Endothelial cell of umbilical vein (primary cell): ENCODE measurements at regions not wholly inside any gene's neighbourhood (a gene's known extent, or its start where the extent isn't known, plus 50 kb on each side); places are given as distances from the start of the nearest gene placed in this dataset.

Experiments
- BruUV-seq: library from RNA; stranded (reverse); fragments of 400-500 nt; replicated peaks from 2 replicates; lab custom pipeline; 2021; lab: Mats Ljungman, UMichigan
- CTCF ChIA-PET: fragments of 300-600, 350-600 bp; sonication (Branson Sonifier 250); formaldehyde crosslinking; loops from one replicate; lab custom pipeline; 2021; ENCODE audit warnings: antibody characterized with exemption, inconsistent platforms; lab: Charles Lee
- POLR2A ChIA-PET: fragments of 300-600, 350-600 bp; sonication (Branson Sonifier 250); formaldehyde crosslinking; loops from one replicate; lab custom pipeline; 2021; ENCODE audit warnings: antibody characterized with exemption, inconsistent platforms; lab: Charles Lee
- DNase-seq: peaks from one replicate; pipeline ENCODE4 v3.0.0-alpha.2; 2011; ENCODE audit warnings: low read depth, low spot score
- FAIRE-seq: peaks from 2 replicates; lab custom pipeline; 2011; peaks lifted over from hg19 to GRCh38; lab: Jason Lieb, UNC
- H2AFZ ChIP-seq: 2 replicates; pipeline ENCODE4 v1.6.0; 2012; ENCODE audit warnings: low read depth, low read length, control low read depth, inconsistent platforms
- H3K27ac ChIP-seq: 2 replicates; pipeline ENCODE4 v1.5.1; 2011; ENCODE audit warnings: low read depth, mild to moderate bottlenecking, control low read depth, low read length, moderate library complexity; ENCODE audit not compliant: insufficient read depth
- H3K27me3 ChIP-seq, 2 experiments: 2 replicates each; pipeline versions ENCODE4 v1.6.0 to v1.6.1; 2011; ENCODE audit warnings: low read length in 2 of 2, mixed read lengths in 1 of 2; ENCODE audit not compliant: control insufficient read depth in 2 of 2, insufficient read depth in 2 of 2
- H3K36me3 ChIP-seq, 2 experiments: 2 replicates in 1 of 2; 3 replicates in 1 of 2; pipeline ENCODE4 v1.5.1; 2011; ENCODE audit warnings: low read length in 2 of 2, mild to moderate bottlenecking in 1 of 2, moderate library complexity in 1 of 2; ENCODE audit not compliant: control insufficient read depth in 2 of 2, insufficient read depth in 2 of 2; ENCODE audit errors: extremely low read depth in 1 of 2
- H3K4me1 ChIP-seq: 3 replicates; pipeline ENCODE4 v1.5.1; 2011; ENCODE audit warnings: mild to moderate bottlenecking, low read length; ENCODE audit not compliant: control insufficient read depth, insufficient read depth; ENCODE audit errors: extremely low read depth
- H3K4me2 ChIP-seq: 2 replicates; pipeline ENCODE4 v1.6.1; 2011; ENCODE audit warnings: low read length, control low read depth, mixed read lengths; ENCODE audit not compliant: insufficient read depth
- H3K4me3 ChIP-seq, 3 experiments: fragments of 200-600 bp in 1 of 3; sonication (generic), shearing (Covaris generic) in 1 of 3; replicated peaks in 1 of 3; 2 replicates each; pipeline ENCODE4 v1.5.1; 2011 to 2016; ENCODE audit warnings: control low read depth in 3 of 3, low read length in 3 of 3, mild to moderate bottlenecking in 2 of 3, inconsistent platforms in 1 of 3, low read depth in 1 of 3, moderate library complexity in 1 of 3; ENCODE audit not compliant: insufficient read depth in 1 of 3
- H3K79me2 ChIP-seq: 2 replicates; pipeline ENCODE4 v1.6.0; 2012; ENCODE audit warnings: low read length, inconsistent platforms; ENCODE audit not compliant: control insufficient read depth, insufficient read depth
- H3K9ac ChIP-seq: replicated peaks from 2 replicates; pipeline ENCODE3; 2011; ENCODE audit warnings: low read length, control low read depth; ENCODE audit not compliant: insufficient read depth; ENCODE audit errors: extremely low read depth
- H3K9me1 ChIP-seq: replicated peaks from 3 replicates; pipeline ENCODE4 v1.6.0; 2011; ENCODE audit warnings: mild to moderate bottlenecking, low read length; ENCODE audit not compliant: control insufficient read depth, insufficient read depth; ENCODE audit errors: extremely low read depth
- H3K9me3 ChIP-seq: replicated peaks from 2 replicates; pipeline ENCODE4 v1.5.1; 2012; ENCODE audit warnings: low read length, inconsistent platforms; ENCODE audit not compliant: control insufficient read depth, insufficient read depth
- H4K20me1 ChIP-seq: replicated peaks from 2 replicates; pipeline ENCODE3; 2011; ENCODE audit warnings: mild to moderate bottlenecking, low read length; ENCODE audit not compliant: control insufficient read depth, insufficient read depth; ENCODE audit errors: extremely low read depth
- CTCF ChIP-seq, 2 donors: IDR thresholded peaks; 1 replicate in 1 of 2; 2 replicates in 1 of 2; pipeline ENCODE4 v1.5.1; 2011; ENCODE audit warnings: low read length in 2 of 2, mild to moderate bottlenecking in 2 of 2, moderate library complexity in 2 of 2, control low read depth in 1 of 2, inconsistent platforms in 1 of 2, low read depth in 1 of 2; ENCODE audit not compliant: insufficient read depth in 1 of 2; ENCODE audit errors: extremely low read depth in 1 of 2
- EZH2 ChIP-seq: IDR thresholded peaks from 2 replicates; pipeline ENCODE4 v1.6.1; 2012; ENCODE audit warnings: borderline replicate concordance, low read depth, mild to moderate bottlenecking, moderate library complexity, low read length, inconsistent platforms; ENCODE audit not compliant: severe bottlenecking
- FOS ChIP-seq: IDR thresholded peaks from 2 replicates; pipeline ENCODE4 v1.6.1; 2011; ENCODE audit warnings: mild to moderate bottlenecking, low read length, moderate library complexity, borderline replicate concordance; ENCODE audit not compliant: insufficient read depth
- GATA2 ChIP-seq: IDR thresholded peaks from 2 replicates; pipeline ENCODE4 v1.7.0; 2011; ENCODE audit warnings: low read depth, mild to moderate bottlenecking, moderate library complexity, mixed read lengths, low read length; ENCODE audit not compliant: insufficient read length, insufficient read depth
- JUN ChIP-seq: IDR thresholded peaks from 2 replicates; pipeline ENCODE4 v1.6.1; 2011; ENCODE audit warnings: borderline replicate concordance, low read depth; ENCODE audit not compliant: insufficient read length, insufficient read depth
- MAX ChIP-seq: IDR thresholded peaks from 2 replicates; pipeline ENCODE4 v1.6.1; 2011; ENCODE audit not compliant: insufficient read depth, insufficient read length
- MYC ChIP-seq: IDR thresholded peaks from one replicate; pipeline ENCODE4 v1.6.1; 2011; ENCODE audit warnings: mild to moderate bottlenecking, low read depth, low read length
- POLR2A ChIP-seq: IDR thresholded peaks from 2 replicates; pipeline ENCODE4 v1.6.1; 2012; ENCODE audit warnings: low read depth, mild to moderate bottlenecking, control low read depth, low read length
- POLR2AphosphoS5 ChIP-seq: IDR thresholded peaks from 2 replicates; pipeline ENCODE4 v1.6.1; 2012; ENCODE audit warnings: low read depth, mild to moderate bottlenecking, control low read depth, low read length, moderate library complexity; ENCODE audit not compliant: insufficient read depth
- dilution Hi-C: fragments of 300-500 bp; cut with MboI; formaldehyde crosslinking; loops from one replicate; pipeline ENCODE4 v1.15.0; 2019; ENCODE audit warnings: low sequenced_read_pairs; ENCODE audit not compliant: extremely low pct_ligation_motif_present
- intact Hi-C: fragments of 100-400 bp; cut with micrococcal nuclease; formaldehyde crosslinking; loops from one replicate; pipeline ENCODE4 v1.10.0; 2022

- CTCF ChIA-PET, result no interaction called here
- no peaks in the 10 kb centered on the region for H3K9me1 ChIP-seq
- no peak overlapping the region for H3K27ac ChIP-seq
- POLR2A ChIA-PET, result no interaction called here
- DNase-seq (no peak), FAIRE-seq (no peak)
- H2AFZ ChIP-seq, result no peak overlapping the region
- no peak for TF ChIP-seq CTCF (IDR thresholded peaks at IDR 0.05; ENCODE audit: extremely low read depth in 1 of 2, insufficient read depth in 1 of 2, low read depth in 1 of 2, low read length in 2 of 2)
- no peak for TF ChIP-seq JUN
- TF ChIP-seq MAX, result no peak
- no peak for TF ChIP-seq GATA2
- no peak for TF ChIP-seq POLR2A
- TF ChIP-seq MYC, result no peak
- TF ChIP-seq FOS, result no peak
- TF ChIP-seq POLR2AphosphoS5, result no peak
- no peak for TF ChIP-seq EZH2
- H3K27me3 ChIP-seq, result no peaks in the 10 kb centered on the region
- H3K4me1 ChIP-seq, result no peaks in the 10 kb centered on the region
- H3K36me3 ChIP-seq, result no peaks in the 10 kb centered on the region
- intact Hi-C loops, result no loop called here
- no peaks in the 10 kb centered on the region for H4K20me1 ChIP-seq
- H3K4me3 ChIP-seq, result no peak overlapping the region
- no peaks in the 10 kb centered on the region for H3K9me3 ChIP-seq
- BruUV-seq, result no TSS peak
- H3K4me2 ChIP-seq, result no peak overlapping the region
- H3K79me2 ChIP-seq, result no peaks in the 10 kb centered on the region
- dilution Hi-C loops, result no loop called here
- H3K9ac ChIP-seq, result no peak overlapping the region
Measured at GRCh38 chr1:189657715-189658114, 819.9 kb downstream of the BRINP3 start.
